Fibroblast of lung (primary cell): ENCODE measurements at regions not wholly inside any gene's neighbourhood (a gene's known extent, or its start where the extent isn't known, plus 50 kb on each side); places are given as distances from the start of the nearest gene placed in this dataset.

ENCODE experiments used
- CTCF ChIP-seq, 2 donors: IDR thresholded peaks in 1 of 2; conservative IDR thresholded peaks in 1 of 2; 1 replicate in 1 of 2; 2 replicates in 1 of 2; pipeline ENCODE4 v1.5.1; 2011 to 2012; ENCODE audit warnings: low read length in 2 of 2, control low read depth in 1 of 2, inconsistent platforms in 1 of 2, low read depth in 1 of 2, mild to moderate bottlenecking in 1 of 2
- EZH2 ChIP-seq: IDR thresholded peaks from 2 replicates; pipeline ENCODE4 v1.5.1; 2012; ENCODE audit warnings: low read length, control low read depth, mild to moderate bottlenecking; ENCODE audit errors: missing control alignments

GRCh38 chr6:21664314-21665109, 71.0 kb downstream of the SOX4 start:
- TF ChIP-seq EZH2 (peak; percentile 97), CTCF (conservative IDR thresholded peaks at IDR 0.05 in 1 of 2, IDR thresholded peaks at IDR 0.05 in 1 of 2; ENCODE audit: low read depth in 1 of 2, low read length in 2 of 2) (no peak)
